GM12873 (cell line): ENCODE measurements at regions not wholly inside any gene's neighbourhood (a gene's known extent, or its start where the extent isn't known, plus 50 kb on each side); places are given as distances from the start of the nearest gene placed in this dataset.

ENCODE experiments used
- TF ChIP-seq, protein P1 (sequence below): IDR thresholded peaks from 2 replicates; pipeline ENCODE4 v1.5.1; 2012; ENCODE audit warnings: low read depth, mild to moderate bottlenecking, moderate library complexity, low read length, control low read depth; ENCODE audit not compliant: insufficient read depth; ENCODE audit errors: missing control alignments

DNA sequence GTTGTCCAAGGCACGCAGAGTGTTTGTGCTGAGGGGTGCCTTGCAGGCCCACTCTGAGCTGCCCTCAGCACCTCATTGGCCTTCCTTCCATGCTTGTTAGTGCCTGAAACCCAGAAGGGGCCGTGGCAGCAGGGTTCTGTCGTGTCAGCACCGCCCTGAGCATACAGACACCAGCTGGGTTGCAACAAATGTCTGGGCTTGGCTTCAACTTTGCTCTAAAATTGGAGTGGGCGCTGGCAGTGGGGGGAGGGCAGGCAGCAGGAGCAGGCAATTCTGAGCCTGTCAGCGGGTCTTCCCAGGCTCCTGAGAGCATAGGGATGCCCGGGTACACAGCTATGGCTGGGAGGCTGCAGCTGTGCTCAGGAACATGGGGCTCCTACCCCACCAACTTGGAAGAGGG, 464.3 kb downstream of the EPHA3 start:
- TF ChIP-seq, protein P1, sequence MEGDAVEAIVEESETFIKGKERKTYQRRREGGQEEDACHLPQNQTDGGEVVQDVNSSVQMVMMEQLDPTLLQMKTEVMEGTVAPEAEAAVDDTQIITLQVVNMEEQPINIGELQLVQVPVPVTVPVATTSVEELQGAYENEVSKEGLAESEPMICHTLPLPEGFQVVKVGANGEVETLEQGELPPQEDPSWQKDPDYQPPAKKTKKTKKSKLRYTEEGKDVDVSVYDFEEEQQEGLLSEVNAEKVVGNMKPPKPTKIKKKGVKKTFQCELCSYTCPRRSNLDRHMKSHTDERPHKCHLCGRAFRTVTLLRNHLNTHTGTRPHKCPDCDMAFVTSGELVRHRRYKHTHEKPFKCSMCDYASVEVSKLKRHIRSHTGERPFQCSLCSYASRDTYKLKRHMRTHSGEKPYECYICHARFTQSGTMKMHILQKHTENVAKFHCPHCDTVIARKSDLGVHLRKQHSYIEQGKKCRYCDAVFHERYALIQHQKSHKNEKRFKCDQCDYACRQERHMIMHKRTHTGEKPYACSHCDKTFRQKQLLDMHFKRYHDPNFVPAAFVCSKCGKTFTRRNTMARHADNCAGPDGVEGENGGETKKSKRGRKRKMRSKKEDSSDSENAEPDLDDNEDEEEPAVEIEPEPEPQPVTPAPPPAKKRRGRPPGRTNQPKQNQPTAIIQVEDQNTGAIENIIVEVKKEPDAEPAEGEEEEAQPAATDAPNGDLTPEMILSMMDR, result no peak

DNA sequence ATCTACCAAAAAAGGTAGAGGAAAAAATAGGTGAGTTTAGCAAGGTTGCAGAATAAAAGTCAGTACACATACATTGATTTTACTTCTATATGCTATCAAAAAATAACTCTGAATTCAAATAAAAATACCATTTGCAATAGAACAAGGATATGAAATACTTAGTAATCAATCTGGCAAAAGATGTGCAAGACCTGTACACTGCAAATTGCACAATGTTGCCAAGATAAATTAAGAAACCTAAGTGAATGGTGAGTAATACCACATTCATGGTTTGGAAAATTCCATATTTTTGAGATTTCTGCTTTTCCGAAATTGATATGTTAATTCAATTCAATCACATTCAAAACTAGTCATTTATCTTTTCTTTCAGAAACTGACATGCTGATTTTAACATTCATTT, 464.8 kb downstream of the EPHA3 start:
- TF ChIP-seq, protein P1, result no peak

DNA sequence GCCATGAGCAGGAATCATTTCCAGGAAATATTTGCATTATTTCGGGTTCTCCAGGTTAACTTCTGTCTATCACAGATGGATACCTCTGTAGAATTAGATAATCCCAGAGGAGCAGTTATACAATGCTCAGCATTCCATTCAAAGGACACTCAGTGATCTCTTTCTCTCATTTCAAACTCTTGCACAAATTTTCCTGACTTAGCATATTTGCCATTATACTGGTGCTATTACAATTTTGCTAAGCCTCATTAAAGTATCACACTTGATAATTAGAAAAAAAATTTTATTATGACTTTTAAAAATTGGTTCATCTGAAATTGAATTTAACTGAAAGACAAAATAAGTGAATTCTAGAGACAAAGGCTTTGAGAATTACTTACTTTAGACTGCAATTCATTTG, 469.0 kb downstream of the EPHA3 start:
- TF ChIP-seq, protein P1, result no peak

DNA sequence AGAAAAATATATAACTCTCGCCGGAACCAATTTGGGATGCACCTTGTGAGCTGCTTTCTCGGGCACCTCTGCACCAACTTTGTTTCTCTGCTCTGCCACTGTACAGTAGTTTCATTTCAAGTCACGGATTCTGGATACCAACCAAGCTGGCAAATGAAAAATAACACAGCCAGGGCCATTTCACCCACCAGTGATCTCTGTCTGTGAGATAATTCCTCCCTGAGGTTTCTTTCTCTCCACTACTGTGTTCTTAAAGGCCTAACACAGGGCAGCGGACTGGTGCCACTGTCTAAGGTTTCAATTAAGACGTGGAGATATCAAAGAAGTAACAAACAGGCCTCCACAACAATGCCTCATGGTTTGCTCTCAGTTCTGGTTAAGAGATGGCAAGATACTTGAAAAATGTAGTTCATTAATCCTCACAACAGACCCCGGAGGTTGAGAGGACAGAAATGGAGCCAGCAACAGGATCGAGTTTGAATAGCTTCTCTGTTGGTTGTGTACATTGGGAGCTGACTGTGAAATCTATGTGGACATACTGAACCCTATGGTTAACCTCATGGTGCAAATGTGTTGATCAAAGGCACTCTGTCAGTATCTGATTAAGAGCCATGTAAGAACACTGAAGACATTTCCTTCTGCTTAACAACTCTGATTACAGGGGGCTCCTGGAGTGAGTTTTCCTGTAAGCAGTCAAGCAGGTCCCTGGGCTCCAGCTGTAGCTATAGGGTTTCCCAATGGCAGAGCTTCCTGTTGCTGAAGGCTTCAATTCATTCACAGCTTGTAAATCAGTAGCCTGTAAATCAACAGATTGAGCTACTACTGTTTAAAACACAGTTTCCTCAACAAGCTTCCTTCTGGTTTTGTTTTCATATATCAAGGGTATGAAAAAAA, 470.5 kb downstream of the EPHA3 start:
- TF ChIP-seq, protein P1, result no peak

DNA sequence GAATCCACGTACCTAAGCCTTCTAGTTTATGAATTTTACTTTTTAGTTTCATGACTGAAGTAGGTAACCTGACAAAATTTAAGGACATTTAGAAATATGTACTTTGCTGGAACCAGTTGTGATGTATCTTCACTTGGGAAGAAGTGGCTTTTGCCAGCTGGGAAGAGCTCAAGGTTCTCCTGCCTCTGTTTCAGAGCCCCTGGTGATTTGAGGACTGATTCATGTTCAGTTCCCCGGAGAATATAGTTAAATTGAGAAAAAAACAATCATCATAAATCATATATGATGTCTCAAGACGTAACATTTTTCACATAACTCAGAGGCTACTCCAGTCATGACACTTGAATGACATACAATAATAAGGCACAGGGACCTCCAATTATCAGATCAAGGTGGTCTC, 473.4 kb downstream of the EPHA3 start:
- TF ChIP-seq, protein P1, result no peak

DNA sequence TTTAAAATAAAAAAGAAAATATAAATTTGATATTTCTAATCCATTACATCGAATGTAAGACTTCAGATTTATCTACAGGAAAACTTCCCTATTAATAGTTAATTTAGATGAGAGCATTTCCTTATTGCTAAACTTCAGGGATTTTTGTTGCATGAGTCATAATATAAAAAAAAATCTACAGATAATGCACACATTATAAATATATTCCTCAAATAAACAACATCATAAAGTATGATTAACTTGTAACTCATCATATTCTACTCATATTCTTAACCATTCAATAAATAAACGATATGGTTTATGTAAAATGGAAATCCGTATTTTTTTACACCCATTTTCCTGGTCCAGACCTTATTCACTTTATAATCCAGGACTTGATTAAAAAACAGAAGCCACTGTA, 477.0 kb downstream of the EPHA3 start:
- TF ChIP-seq, protein P1, result no peak

DNA sequence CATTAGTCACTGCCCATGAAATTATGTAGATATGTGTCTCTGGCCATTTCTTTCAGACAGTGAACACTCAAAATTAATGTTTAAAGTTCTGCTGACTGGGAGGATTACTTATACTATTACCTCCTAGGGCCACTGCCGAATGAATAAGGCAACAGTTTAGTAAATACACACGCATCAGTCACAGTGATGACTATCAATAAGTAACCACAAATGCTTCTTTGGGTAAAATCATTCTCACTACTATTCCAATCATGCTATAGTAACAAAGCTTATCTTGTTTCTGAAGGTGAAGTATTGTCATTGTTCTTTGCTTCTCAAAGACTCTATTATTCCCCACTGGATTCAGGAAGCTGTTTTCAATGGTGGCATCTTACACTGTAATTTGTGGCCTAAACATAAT, 478.8 kb downstream of the EPHA3 start:
- TF ChIP-seq, protein P1, result no peak
